NT2/D1 (cell line): ENCODE measurements at regions not wholly inside any gene's neighbourhood (a gene's known extent, or its start where the extent isn't known, plus 50 kb on each side); places are given as distances from the start of the nearest gene placed in this dataset.

Experiments
- SUZ12 ChIP-seq: IDR thresholded peaks from 2 replicates; pipeline ENCODE4 v1.6.1; 2011; ENCODE audit not compliant: insufficient read length, insufficient read depth; ENCODE audit errors: extremely low read depth
- ZNF274 ChIP-seq: IDR thresholded peaks from 2 replicates; pipeline ENCODE4 v1.6.1; 2011; ENCODE audit warnings: mild to moderate bottlenecking, low read depth, low read length

GRCh38 chr14:62505045-62505444, 540.2 kb downstream of the KCNH5 start:
- no peak for TF ChIP-seq ZNF274
- no peak for TF ChIP-seq SUZ12
